Activated naive CD4-positive, alpha-beta T cell treated with anti-CD3 and anti-CD28 coated beads, Interleukin-2, amount 50 U/mL, for 16 hours (primary cell): ENCODE measurements at regions not wholly inside any gene's neighbourhood (a gene's known extent, or its start where the extent isn't known, plus 50 kb on each side); places are given as distances from the start of the nearest gene placed in this dataset.

ENCODE experiments used
- DNase-seq: peaks from one replicate; pipeline ENCODE4 v3.0.0-alpha.2; 2020

DNA sequence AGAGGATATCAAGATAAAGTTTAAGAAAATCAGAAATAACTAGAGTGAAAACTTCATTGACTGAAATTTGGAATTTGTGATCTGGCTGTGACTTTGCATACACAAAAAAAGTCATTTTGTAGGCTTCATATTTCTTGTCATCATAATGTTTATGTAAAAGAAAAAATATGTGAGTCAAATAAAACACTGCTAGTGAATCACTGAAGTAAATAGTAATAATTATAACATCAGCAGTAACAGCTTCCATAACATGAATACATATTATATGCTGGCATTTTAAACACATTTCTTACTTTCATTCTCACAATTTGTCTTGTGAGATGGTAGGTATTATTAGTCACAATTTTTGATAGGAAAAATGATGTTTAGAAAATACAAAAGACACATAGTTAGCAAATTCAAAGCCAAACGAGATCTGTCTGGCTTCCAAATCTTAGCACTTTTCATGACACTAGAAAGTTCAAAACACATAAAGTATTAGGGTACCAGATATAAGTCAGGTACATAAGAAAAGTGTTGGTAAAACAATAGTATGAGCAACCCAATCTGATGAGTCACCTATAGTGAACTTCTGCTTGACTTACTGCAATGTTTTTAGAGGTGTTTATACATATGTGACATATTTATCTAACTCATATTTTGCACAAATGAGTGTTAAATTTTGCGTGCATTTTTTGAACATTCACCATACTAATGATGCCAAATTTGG is 241.0 kb upstream of the SNX7 start:
- no peak for DNase-seq

DNA sequence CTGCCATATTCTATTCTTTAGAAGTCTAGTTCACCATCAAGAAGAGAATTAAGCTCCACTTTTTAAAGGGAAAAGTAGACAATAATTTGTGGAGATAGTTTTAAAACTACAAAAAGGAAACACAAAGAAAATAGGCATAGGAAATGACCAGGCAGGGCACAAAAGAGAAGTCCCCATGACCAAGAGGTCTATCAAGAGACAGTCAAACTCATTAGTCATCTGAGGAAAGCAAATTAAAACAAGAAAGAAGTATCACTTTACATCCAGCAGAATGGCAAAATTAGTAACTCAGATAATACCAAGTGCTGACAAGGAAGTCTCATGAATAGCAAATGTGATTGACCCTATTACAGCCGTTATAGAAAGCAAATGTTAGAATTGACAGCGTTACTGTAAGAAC is 243.7 kb upstream of the SNX7 start:
- no peak for DNase-seq

DNA sequence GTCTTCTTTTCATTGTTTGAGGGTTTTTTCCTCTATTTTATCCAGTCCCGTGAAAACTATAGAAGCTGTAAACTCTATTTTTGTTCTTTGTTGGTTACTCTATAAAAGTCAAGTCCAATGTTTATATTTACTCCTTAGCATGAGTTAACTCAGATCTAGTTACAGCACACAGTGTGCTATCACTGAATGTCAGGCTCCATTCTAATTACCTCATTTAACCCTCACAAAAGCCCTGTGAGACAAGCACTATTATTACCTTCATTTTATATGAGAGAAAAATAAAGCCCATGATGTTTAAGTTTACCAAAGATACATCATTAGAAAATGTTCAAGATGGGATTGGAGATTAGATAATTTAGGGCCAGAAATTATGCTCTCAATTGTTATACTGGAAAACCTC is 251.4 kb upstream of the SNX7 start:
- DNase-seq = no peak

DNA sequence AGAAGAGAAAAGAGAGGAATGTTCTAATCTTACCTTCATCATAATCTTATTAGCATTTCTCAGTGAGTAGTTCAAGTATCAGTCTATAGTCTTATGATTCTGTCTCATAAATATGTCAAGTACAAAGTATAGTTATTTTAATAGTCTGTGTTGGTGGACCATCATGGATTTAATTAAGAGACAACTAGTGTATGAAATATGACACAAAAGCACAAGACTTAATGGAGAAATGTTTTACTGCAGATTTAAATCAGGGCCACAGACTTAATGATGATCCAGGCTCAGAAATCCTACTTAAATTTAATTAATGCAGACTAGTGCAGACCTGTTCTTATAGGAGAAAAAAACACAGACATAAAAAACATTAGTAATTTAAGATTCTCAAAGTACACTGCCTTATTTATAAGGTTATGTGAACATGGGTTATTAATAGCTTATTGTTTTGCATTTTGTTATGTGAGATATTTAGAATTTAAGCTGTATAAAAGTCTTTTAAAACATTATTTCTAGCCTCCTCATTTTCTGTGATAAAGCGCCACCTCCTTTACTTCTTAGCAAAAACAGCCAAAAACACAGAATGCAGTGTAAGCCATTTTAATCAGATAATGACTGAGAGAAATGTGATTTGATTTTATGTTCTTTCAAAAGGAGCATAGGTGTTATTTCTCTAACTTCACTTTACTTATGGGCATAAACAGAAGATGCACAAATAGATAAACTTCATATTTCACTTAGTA is 255.0 kb upstream of the SNX7 start:
- DNase-seq = no peak

DNA sequence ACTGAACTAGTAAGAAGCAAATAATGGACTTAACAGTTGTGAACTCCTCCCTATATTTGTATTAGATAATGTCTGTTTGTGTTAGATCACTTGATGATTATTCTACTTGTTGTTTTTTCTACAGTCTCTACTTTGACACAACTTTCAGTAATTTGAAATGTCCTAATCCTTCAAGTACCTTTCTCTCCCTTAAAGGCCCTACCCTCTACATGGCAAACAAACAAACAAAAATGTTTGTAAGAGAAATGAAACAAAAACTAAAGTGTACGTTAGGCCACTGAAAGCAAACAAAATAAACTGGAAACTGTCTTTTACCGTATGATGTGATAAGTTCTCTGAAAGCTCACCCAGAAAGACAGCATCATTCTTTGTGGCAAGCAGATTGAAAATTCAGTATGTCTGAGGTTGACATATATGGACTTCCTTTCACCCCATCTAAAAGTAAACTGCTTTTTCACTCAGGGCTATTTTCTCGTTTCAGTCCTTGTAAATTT is 255.9 kb upstream of the SNX7 start:
- no peak for DNase-seq

DNA sequence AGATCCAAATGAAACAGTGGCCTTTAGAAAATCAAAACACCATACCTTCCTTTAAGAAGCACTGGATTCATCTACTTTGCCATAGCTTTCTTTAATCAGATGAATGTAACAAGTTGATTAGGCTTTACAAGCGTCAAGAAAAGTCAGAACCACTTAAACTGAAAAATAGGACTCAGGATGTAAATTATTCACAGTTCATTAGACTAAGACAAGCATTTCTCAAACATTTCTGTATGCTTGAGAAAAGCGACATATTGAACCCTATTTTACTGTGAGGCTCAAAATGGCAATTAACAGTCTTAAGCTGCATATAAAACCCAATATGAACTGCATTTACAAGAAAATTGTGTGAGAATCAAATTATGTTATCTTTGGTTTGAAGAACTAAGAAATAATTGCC is 256.7 kb upstream of the SNX7 start:
- DNase-seq = no peak

DNA sequence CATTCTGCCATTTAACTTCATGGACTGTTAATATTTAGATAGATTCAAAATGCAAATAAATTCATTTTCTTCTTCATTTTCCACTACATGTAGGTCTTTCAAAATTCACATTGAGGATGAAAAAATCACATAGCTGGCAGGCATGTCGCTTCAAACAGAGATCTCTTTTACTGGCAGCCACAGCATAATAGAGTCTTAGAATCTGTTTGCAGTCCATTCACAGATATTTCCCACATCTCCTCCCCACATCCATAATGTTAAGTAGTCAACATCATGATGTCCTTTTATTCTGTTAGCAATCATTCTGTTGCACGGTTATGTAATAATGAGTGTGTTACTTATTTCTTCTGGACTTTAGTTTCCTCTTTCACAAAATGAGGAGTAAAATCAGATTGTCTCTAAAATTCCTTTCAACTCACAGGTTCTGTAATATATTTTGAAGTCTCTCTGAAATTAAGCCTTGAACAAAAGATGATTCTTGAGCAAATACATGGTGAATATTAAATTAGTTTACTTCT is 257.5 kb upstream of the SNX7 start:
- DNase-seq = no peak

DNA sequence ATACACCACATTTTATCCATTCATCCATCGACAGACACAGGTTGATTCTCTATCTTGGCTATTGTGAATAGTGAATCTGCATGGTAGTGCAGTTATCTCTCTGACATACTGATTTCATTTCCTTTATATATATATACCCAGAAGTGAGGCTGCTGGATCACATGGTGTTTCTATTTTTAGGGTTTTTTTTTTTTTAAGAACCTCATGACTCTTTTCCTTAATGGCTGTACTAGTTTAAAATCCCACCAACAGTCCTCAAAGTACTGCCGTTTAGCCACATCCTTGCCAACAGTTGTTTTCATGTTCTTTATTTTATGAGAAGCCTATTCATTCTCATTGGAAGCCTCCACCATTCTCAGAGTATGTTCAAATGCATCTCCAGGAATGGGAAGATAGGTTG is 258.7 kb upstream of the SNX7 start:
- no peak for DNase-seq

DNA sequence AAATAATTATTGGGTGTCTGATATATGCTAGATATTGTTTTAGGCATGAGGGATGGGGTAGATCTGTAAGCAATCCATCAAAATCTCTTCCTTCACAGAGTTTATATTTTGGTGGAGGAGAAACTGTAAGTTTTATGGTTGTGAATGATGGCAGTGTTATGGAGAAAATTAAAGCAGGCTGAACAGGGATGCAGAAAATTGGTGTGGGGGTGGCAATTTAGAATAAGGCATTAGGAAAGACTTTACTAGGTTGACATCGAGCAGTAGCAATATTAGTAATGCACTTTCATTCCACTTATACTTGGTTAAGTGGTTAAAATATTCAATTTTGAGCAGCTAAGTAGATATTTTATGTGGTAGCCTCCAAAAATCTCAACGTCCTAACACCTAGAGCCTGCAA is 261.1 kb upstream of the SNX7 start:
- no peak for DNase-seq

DNA sequence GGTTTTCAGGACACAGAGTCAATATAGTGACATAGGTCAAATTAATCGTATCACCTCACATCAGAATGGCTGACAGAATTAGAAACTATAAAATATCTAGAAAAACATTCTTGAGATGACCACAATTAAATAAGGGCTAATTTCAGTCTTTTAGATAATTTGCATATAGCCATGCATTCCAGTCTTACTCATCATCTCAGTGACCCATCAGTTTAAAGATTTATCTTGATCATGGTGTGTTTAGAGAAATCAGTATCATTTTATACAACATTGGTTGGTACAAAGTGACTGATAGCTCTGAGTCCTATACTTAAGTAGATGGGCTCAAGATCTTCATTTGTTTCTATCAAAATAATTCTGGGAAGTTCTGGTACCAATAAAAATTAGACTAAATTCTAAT is 262.3 kb upstream of the SNX7 start:
- no peak for DNase-seq

DNA sequence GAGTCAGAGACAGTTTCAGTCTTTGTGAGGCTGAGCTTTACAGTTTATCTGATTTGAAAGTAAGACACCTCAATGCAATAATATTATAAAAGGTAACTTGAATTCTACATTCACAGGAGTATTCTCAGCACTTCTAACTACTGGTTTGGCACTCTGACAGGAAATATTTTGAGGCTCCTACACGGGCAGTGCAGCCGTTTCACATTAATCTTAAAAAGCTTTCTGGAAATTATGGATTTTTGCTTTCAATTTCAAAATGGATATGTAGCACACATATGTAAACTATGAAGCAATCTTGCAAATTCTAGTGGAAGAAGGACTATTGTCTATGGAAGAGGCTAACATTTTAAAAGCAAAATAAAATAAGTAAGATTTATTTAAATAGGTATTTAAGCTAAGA is 262.9 kb upstream of the SNX7 start:
- no peak for DNase-seq

DNA sequence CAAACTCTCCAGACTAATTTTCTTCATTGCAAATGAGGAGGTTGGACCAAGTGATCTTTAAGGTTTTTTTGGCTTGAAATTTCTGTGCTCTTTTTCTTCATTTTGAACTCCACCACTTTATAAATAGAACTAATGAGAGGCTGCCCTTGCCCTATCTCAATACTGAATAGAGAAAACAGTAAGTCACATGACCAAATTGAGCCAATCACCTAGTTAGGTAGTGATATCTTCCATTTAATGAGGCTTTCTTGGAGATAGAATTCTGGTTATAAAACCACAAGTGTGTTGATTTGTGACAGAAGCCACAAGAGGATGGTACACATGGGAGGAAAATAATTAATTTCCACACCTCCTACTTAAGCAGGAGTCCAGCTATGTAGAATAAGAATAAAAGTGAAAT is 263.4 kb upstream of the SNX7 start:
- no peak for DNase-seq

DNA sequence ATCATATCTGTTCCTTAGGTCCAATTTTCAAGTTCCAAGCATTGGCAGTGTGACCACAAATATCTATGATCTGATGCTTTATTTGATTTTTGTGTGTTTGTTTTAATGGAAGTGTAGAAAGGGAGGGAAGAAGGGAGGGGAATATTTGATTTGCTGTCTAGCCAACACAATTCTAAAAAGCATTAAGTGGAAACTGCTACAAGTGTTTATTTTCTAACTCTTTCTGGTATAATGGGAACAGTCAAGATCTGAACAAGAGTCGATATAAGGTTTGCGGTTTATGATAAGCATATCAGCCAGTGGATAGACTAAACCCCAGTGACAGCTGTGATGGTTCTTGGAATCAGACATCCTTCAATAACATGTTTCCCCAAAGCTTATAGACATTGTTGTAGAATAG is 267.8 kb upstream of the SNX7 start:
- no peak for DNase-seq

DNA sequence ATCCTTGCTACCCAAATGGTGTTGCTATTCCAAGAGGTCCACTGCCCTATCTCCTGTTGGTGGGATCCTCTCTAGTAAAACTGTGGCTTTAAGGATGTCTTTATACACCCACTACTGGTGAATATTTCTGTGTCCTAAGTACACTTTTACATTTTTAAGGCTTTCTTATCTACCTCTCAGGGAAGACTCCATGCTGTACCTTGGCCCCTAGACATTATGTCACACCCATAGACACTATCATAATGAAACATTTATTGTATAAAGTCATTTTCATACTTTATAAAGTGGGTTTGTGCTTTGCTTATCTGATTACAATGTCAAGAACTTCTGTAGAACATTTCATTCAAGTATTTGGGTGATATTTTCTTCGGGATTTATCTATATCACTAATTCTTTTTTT is 270.3 kb upstream of the SNX7 start:
- no peak for DNase-seq

DNA sequence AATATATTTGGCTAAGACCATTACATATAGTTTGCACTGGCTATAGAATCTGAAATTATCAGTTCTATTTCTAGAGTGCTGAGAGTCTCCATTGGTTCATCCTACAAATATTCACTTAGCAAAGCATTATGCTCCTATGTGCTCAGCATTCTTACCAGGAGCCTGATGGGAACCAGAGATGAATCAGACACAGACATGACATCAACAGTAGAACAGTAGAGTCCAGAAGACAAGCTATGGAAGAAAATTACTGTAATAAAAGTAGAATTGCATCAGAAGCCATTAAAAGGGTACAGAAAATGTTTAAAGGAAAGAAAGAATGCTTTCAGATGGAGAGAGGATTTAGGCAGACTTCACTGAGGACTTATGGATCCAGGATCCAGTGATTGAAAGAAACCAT is 271.7 kb upstream of the SNX7 start:
- no peak for DNase-seq

DNA sequence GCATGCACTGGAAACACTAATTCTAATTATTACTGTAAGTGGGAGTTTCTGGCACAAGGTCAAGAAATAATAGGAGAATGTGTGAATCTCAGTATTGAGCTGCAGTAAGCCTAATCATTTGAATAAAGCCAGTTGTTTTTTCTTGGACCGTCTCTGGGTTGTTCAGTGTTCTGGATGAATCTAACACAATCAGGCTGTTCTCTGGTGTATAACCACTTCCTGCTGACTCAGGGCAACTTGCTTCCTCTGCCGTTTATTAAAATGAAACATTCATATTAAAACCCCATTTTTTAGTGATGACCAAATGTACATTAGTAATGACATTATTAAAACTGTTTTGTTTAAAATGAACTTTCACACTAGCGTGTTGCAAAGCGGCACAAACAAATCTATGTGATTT is 273.1 kb upstream of the SNX7 start:
- no peak for DNase-seq

DNA sequence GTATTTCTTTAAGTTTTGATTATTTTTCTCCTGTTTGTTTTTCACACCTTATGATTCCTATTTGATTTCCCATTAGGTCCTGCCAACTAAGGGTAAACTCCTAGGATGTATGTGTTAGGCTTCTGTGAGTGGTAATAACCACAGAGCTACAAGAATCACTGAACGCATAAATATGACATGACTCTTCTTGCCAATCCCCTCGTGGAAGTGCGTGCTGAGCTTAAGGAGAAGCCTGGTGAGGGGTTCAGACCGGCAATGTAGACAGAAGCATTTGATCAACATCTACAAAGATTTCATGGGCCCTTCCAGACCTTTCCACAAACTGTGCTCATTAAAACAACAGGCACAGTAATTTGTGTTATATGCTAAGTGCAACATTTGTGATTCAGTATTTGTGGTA is 273.8 kb upstream of the SNX7 start:
- no peak for DNase-seq

DNA sequence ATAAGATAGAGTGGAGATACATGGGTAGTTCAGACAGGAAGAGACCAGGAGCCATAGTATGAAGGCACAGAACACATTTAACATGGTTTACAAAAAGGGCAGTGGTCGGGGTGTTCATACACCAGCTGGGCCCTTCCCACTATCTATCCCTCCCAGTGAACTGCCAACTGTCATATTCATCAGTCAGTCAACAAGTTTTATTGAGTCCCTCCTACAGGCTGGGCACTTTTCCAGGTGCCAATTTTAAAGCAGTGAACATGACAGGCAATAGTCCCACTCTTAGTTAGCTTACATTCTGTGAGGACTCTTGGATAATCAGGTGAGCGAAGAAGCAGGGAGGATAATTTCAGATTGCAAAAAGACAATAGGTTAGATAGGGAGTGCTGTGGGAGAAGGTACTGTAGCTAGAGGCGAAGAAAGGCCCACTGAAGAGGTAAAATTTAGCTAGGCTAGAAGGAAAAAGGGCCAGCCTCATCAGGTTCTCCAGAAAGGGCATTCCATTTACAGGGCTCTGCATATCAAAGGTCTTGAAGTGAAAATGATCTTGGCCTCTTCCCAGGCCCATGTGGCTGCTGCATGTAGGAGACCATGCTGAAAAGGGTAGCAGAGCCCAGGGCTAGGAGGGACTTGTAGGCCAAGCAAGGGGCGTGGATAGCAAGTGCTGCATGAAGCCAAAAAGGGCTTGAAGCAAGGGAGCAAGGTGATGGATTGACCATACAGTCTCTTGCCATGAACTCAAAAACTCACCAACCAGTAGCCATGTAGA is 274.7 kb upstream of the SNX7 start:
- DNase-seq = no peak

DNA sequence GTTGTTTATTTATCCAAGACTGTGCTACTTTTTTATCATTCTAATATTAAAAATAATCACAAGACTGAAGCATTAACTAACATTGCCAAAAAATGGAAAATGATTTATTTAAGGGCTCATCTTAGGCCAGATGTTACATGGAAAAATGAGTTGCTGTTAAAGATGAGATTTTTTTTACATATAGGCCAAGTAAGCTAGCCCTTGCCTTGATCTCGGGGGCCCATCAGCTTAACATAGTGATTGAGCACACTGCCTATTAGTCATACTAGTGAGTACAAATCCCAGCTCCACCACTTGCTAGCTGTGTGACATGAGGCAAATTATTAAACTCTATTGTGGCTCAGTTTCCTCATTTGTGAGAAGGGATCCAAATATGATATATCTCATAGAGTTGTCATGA is 275.9 kb upstream of the SNX7 start:
- DNase-seq = no peak

DNA sequence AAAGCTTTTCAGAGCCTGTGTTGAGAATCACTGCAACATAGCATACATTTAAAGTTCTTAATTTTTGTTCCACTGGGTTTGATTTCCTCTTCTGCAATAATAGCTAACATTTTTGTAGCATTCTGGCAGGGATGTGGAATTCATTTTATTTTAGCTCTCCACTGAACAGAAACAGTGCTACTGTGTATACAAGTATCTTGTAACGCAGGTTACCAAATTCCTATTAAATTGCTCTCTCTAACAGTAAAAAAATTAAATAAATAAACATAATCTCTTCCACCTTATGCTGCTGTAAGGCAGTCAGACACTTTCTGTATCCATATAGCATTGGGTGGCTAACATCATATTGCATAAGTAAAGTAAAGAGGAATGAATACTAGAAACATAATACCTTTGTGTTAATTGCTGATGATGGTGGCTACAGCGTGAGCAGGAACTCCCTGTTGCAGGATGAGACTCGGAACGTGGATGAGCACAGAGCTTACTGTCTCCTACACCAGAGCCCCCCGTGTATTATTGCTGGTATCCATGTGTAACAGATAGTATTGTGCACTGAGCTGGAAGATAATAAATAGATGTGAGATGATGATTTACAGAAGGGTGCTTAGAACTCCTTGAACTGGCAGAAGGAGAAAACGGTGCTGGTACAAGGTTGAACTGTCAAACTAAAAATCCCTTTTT is 276.9 kb upstream of the SNX7 start:
- no peak for DNase-seq

DNA sequence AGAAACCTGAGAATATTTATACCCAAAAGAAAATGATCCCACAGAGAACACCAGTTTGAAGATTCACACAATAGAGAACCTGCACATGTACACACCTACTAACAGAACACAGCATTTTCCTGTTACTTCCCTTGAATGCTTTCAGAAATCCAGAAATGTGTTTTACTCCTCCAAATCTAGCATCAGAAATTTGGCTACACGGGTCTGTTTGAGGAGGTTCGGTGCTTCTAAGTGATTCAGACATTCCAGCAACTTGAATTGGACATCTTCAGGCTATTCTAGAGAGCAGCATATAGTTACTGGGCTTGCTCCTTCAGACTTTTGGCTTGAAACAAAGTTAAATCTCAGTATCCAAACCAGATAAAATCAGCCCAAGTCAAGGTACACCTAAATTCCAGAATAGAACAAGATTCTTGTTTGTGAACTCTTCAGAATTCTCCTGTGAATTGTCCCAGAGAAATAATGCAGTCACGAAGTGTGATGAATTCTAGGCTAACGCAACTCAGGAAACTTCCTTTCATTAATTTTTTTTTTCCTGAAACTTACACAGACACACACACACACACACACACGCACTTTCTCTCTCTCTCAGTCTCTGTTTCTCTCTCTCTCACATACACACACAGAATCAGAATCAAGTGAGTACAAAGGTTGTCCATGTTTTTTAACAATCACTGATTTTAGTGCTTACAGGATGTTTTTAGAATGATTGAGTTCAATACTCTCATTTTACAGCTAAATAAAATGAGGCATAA is 278.4 kb upstream of the SNX7 start:
- no peak for DNase-seq

DNA sequence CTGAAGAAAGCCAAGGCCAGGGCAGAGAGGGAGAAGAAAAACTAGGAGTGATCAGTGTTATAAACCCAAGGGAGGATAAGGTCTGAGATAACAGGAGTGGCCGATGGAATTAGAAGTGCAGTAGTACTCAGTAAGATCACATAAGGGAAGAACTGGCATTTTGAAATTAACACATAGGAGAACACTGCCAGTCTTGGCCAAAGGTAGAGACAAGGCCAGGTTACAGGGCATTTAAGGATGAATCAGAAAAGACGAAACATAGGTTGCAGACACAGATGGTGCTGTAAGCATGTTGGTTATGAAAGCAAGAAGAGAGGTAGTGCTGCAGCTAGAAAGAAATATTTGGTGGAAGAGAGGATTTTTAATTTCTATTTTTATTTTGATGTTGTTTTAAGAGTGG is 278.9 kb upstream of the SNX7 start:
- DNase-seq = no peak
